Mononuclear cell (primary cell): ENCODE measurements at regions not wholly inside any gene's neighbourhood (a gene's known extent, or its start where the extent isn't known, plus 50 kb on each side); places are given as distances from the start of the nearest gene placed in this dataset.

ENCODE experiments used
- H3K27me3 ChIP-seq: 2 replicates; pipeline ENCODE4 v1.6.0; 2011; ENCODE audit warnings: low read length, control low read depth; ENCODE audit not compliant: insufficient read depth
- H3K4me1 ChIP-seq: 2 replicates; pipeline ENCODE4 v1.5.1; 2011; ENCODE audit warnings: mild to moderate bottlenecking, low read length, control low read depth; ENCODE audit not compliant: insufficient read depth
- H3K4me3 ChIP-seq: 2 replicates; pipeline ENCODE4 v1.5.1; 2011; ENCODE audit warnings: mild to moderate bottlenecking, low read length, moderate library complexity
- H3K9me3 ChIP-seq: 2 replicates; pipeline ENCODE4 v1.5.1; 2011; ENCODE audit warnings: low read depth, mild to moderate bottlenecking, control low read depth, low read length

DNA sequence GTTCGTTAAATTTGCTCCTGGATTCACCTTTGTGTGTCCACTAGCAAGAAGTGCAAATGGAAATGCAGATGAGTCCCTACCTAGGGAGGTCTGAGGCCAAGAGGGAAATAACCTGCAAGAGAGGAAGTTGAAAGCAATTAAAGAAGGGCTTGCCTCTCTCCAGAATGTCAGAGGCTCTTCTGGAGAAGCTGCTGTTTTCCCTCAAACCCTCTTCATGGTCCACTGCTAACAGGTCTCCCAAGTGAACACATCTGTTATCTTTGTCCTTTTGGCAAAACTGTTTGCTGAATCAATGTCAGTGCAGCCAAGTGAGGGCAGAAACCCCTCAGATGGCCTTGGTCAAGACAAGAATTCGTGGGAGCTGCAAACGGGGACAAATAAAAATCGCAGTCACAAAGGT is 177.3 kb upstream of the PLXNA2 start:
- no peaks in the 10 kb centered on the region for H3K4me1 ChIP-seq
- no peak overlapping the region for H3K4me3 ChIP-seq

DNA sequence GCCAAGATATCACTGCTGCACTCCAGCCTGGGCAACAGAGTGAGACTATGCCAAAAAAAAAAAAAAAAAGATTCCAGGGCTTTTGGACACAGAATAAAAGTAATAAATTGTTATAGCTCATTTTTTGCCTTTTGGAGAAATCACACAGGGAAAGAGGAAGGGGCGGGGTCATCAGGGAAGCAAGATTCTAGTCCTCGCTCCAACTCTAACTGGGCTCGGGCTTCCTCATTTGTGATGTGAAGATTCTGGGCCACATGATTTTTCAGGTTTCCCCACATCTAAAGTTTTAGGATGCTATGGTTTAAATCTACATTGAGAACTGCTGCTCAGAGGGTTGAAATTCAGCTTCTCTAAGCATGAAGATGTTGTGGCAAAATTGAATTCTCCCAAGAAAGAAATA is 179.3 kb upstream of the PLXNA2 start:
- no peaks in the 10 kb centered on the region for H3K9me3 ChIP-seq
- H3K4me3 ChIP-seq: no peak overlapping the region
- no peaks in the 10 kb centered on the region for H3K4me1 ChIP-seq
- H3K27me3 ChIP-seq: no peaks in the 10 kb centered on the region

More for the DNA sequence above, 177.3 kb upstream of the PLXNA2 start:
- no peaks in the 10 kb centered on the region for H3K27me3 ChIP-seq
- no peaks in the 10 kb centered on the region for H3K9me3 ChIP-seq

DNA sequence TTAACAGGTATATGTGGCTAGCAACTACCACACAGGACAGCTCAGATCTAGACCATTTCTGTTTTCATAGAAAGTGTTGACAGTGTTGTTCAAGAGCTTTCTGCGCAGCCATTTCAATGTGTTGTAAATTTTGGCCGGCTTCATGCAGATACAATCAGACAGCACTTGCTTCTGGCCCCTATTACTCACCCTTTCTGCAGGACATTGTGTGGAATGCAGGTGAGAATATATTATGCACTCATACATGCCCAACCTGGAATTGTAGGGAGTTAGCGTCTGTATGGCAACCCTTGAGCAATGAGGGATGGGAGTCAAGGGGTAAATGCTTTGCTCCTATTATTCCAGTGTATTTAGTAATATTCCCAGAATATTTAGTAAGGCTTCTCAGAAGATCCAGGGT is 180.9 kb upstream of the PLXNA2 start:
- H3K9me3 ChIP-seq: no peaks in the 10 kb centered on the region
- no peaks in the 10 kb centered on the region for H3K27me3 ChIP-seq
- no peaks in the 10 kb centered on the region for H3K4me1 ChIP-seq
- H3K4me3 ChIP-seq: no peak overlapping the region

- H3K9me3 ChIP-seq: no peaks in the 10 kb centered on the region
- no peaks in the 10 kb centered on the region for H3K4me1 ChIP-seq
- no peaks in the 10 kb centered on the region for H3K27me3 ChIP-seq
- no peak overlapping the region for H3K4me3 ChIP-seq
Measured at GRCh38 chr1:208430220-208430619, 186.0 kb upstream of the PLXNA2 start.

GRCh38 chr1:208431721-208432120 is 187.5 kb upstream of the PLXNA2 start:
- no peak overlapping the region for H3K4me3 ChIP-seq
- no peaks in the 10 kb centered on the region for H3K27me3 ChIP-seq
- H3K4me1 ChIP-seq: no peaks in the 10 kb centered on the region
- H3K9me3 ChIP-seq: no peaks in the 10 kb centered on the region

GRCh38 chr1:208432346-208432745 is 188.2 kb upstream of the PLXNA2 start:
- Histone ChIP-seq H3K4me1 (no peaks in the 10 kb centered on the region), H3K9me3 (no peaks in the 10 kb centered on the region), H3K27me3 (no peaks in the 10 kb centered on the region), H3K4me3 (no peak overlapping the region)

DNA sequence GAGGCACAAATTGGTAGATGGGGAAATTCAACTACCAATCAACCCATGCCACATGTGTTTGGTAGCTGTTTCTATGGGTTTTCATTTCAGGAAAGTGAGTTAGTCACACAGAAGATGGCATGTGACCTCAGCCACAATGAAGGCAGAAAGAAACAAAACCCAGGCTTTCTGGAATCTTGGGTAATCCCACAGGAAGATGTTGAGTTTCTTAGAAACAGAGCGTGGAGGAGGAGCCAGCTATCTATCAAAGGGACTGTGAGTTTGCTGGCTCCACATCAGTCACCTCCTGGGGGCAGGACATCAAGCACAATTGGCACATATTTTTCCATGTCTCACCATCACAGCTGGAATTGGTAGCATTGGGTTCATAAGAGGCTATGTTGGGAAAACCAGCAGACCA is 188.9 kb upstream of the PLXNA2 start:
- no peaks in the 10 kb centered on the region for H3K9me3 ChIP-seq
- H3K4me1 ChIP-seq: no peaks in the 10 kb centered on the region
- H3K4me3 ChIP-seq: no peak overlapping the region
- H3K27me3 ChIP-seq: no peaks in the 10 kb centered on the region

- Histone ChIP-seq H3K9me3 (no peaks in the 10 kb centered on the region), H3K27me3 (no peaks in the 10 kb centered on the region), H3K4me1 (no peaks in the 10 kb centered on the region), H3K4me3 (no peak overlapping the region)
Measured at GRCh38 chr1:208433971-208434370, 189.8 kb upstream of the PLXNA2 start.

DNA sequence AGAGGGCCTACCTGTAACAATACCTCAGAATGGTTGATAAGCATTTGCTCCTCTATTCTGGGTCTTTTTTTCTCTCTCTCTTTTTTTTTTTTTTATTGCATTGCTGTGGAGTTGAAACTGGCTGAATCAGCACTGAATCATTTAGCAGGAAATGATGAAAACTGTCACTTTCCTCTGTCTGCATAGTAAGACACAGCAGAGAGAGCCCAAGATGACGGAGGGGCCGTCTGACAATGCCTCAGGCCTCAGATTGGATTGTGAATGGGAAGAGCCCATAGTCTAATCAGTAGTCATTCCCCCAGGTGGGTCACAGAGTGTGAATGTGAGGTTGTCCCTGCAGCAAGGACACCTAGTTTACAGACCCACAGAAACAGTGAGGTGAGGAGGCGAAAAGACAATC is 193.2 kb upstream of the PLXNA2 start:
- H3K27me3 ChIP-seq: no peaks in the 10 kb centered on the region
- no peaks in the 10 kb centered on the region for H3K9me3 ChIP-seq
- H3K4me3 ChIP-seq: no peak overlapping the region
- no peaks in the 10 kb centered on the region for H3K4me1 ChIP-seq

GRCh38 chr1:208438112-208438699 is 194.0 kb upstream of the PLXNA2 start:
- Histone ChIP-seq H3K4me1 (no peaks in the 10 kb centered on the region), H3K27me3 (no peaks in the 10 kb centered on the region), H3K9me3 (no peaks in the 10 kb centered on the region), H3K4me3 (no peak overlapping the region)

DNA sequence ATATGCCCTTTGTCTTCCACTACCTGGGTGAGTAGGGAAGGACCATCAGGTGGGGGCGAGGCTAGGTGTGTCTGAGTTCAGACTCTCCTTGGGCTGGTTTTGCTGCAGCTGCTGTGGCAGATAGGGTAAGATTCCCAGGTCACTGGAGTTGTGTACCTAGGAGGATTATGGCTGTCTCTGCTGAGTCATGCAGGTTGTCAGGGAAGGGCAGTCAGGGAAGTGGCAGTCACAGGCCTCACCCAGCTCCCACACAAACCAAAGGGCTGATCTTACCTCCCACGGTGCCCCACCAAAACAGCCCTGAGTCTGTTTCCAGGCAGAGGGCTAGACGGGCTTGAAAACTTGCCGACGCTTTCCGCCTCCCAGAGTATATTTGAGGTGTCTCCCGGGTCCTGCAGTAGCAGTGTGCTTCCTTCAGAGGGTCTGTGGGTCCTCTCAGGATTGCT is 201.6 kb upstream of the PLXNA2 start:
- H3K9me3 ChIP-seq: no peaks in the 10 kb centered on the region

GRCh38 chr1:208446271-208446691 is 202.1 kb upstream of the PLXNA2 start:
- H3K9me3 ChIP-seq: no peaks in the 10 kb centered on the region
- no peaks in the 10 kb centered on the region for H3K4me1 ChIP-seq
- H3K4me3 ChIP-seq: no peak overlapping the region
- no peaks in the 10 kb centered on the region for H3K27me3 ChIP-seq

More for the DNA sequence above, 201.6 kb upstream of the PLXNA2 start:
- Histone ChIP-seq H3K4me1 (no peaks in the 10 kb centered on the region), H3K4me3 (no peak overlapping the region), H3K27me3 (no peaks in the 10 kb centered on the region)

DNA sequence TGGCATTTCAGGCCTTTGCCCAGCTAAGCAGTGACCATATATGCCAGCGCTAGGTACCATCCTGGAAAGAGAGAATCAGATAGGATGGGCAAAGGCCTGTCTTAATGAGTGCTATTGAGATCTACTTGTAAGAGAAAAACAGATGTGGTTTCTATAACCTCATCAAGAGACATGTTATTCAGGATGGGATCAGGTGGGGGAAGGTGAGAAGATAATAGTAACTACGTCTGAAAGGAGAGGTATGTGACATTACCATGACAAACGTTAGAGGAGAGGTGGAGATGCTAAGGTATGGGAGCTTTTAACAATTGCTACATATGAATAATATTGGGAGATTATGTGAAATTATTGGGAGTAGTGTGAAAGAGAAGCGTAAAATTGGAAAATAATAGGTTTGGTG is 204.2 kb upstream of the PLXNA2 start:
- Histone ChIP-seq H3K4me1 (no peaks in the 10 kb centered on the region), H3K4me3 (no peak overlapping the region), H3K9me3 (no peaks in the 10 kb centered on the region), H3K27me3 (no peaks in the 10 kb centered on the region)

DNA sequence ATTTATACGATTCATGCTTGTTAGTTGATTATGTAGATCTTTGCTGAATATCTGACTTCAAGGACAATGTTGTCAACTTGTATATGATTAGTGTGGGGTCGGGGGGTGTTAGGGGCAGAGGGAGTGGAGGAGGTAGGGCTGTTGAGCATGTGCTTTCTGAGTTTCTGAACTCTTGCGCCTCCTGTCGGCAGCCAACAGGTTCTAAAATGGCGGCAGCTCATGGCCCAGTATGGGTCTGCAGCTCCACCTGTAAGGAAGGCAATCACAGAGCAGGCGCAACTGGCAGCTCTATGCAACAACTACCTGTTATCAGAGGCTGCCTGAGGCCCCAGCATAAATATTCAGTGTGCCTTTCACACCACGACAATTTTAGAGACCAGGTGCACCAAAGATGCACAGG is 205.8 kb upstream of the PLXNA2 start:
- no peaks in the 10 kb centered on the region for H3K9me3 ChIP-seq
- no peaks in the 10 kb centered on the region for H3K27me3 ChIP-seq
- no peaks in the 10 kb centered on the region for H3K4me1 ChIP-seq
- no peak overlapping the region for H3K4me3 ChIP-seq

GRCh38 chr1:208450958-208451357 is 206.8 kb upstream of the PLXNA2 start:
- H3K4me3 ChIP-seq: no peak overlapping the region
- H3K4me1 ChIP-seq: no peaks in the 10 kb centered on the region
- H3K9me3 ChIP-seq: no peaks in the 10 kb centered on the region
- no peaks in the 10 kb centered on the region for H3K27me3 ChIP-seq

DNA sequence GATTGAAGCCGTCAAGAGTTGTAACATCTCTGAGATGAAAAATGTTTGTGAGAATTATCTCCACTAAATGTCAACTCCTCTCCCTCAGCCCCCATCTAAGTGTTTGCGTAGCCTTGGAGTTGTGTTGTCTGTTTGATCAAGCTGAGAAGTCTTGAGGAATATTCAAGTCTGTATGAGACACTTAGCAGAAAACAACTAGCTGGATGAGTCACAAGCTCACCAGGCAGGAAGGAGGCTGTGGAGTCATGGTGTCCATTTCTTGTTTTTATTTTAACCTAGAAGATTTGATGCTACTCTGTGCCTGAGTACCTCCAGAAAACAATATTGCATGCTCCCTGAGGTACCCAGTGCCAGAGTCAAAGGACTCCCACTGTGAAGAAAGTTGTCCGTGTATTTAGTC is 211.6 kb upstream of the PLXNA2 start:
- H3K9me3 ChIP-seq: no peaks in the 10 kb centered on the region
- H3K4me3 ChIP-seq: no peak overlapping the region
- no peaks in the 10 kb centered on the region for H3K4me1 ChIP-seq
- no peaks in the 10 kb centered on the region for H3K27me3 ChIP-seq
